ENCODE measurements at regions not wholly inside any gene's neighbourhood (a gene's known extent, or its start where the extent isn't known, plus 50 kb on each side); places are given as distances from the start of the nearest gene placed in this dataset.

- TF ChIP-seq CTCF (IDR thresholded peaks at IDR 0.05; ENCODE audit: insufficient read depth, low read depth, low read length) (no peak), EZH2 (IDR thresholded peaks at IDR 0.05; ENCODE audit: insufficient read depth, low read length) (no peak)
Measured at GRCh38 chr6:47165918-47166317, 123.8 kb upstream of the ADGRF1 start.

Measured in astrocyte (in vitro differentiated cells and primary cell).